H1 (cell line): ENCODE measurements at regions not wholly inside any gene's neighbourhood (a gene's known extent, or its start where the extent isn't known, plus 50 kb on each side); places are given as distances from the start of the nearest gene placed in this dataset.

Source experiments
- CTCF ChIA-PET: fragments of 300-600 bp; sonication (Branson Sonifier 250); formaldehyde crosslinking; loops from one replicate; lab custom pipeline; 2021; ENCODE audit not compliant: partially characterized antibody; lab: Charles Lee
- POLR2A ChIA-PET: fragments of 300-600 bp; sonication (Branson Sonifier 250); formaldehyde crosslinking; loops from one replicate; lab custom pipeline; 2021; ENCODE audit warnings: inconsistent platforms; ENCODE audit not compliant: partially characterized antibody; lab: Charles Lee
- DNase-seq, 2 experiments: peaks; one replicate each; pipeline versions ENCODE4 v3.0.0 to v3.0.0-alpha.2; 2010 to 2022; ENCODE audit warnings: low spot score in 2 of 2, low read depth in 1 of 2, mixed read lengths in 1 of 2
- FAIRE-seq: peaks from 2 replicates; lab custom pipeline; 2011; peaks lifted over from hg19 to GRCh38; lab: Jason Lieb, UNC
- H2AFZ ChIP-seq: 2 replicates; pipeline ENCODE4 v1.8.1; 2012; ENCODE audit warnings: low read length, inconsistent platforms
- H2AK5ac ChIP-seq: 2 replicates; pipeline ENCODE4 v1.6.1; 2013; ENCODE audit warnings: low read depth, low read length
- H2BK120ac ChIP-seq: replicated peaks from 2 replicates; pipeline ENCODE3; 2013; ENCODE audit warnings: low read depth, low read length, inconsistent platforms
- H2BK12ac ChIP-seq: 2 replicates; pipeline ENCODE4 v1.6.1; 2013; ENCODE audit warnings: low read depth, low read length
- H2BK15ac ChIP-seq: 2 replicates; pipeline ENCODE4 v1.6.1; 2013; ENCODE audit warnings: low read length
- H2BK20ac ChIP-seq: 2 replicates; pipeline ENCODE4 v1.6.1; 2013; ENCODE audit warnings: low read length
- H2BK5ac ChIP-seq: 2 replicates; pipeline ENCODE4 v1.6.1; 2013; ENCODE audit warnings: low read depth, low read length
- H3K14ac ChIP-seq: 2 replicates; pipeline ENCODE4 v1.6.1; 2013; ENCODE audit warnings: inconsistent platforms; ENCODE audit not compliant: insufficient read length
- H3K18ac ChIP-seq: 2 replicates; pipeline ENCODE4 v1.6.1; 2013; ENCODE audit warnings: low read length; ENCODE audit errors: extremely low read depth
- H3K23ac ChIP-seq: 2 replicates; pipeline ENCODE4 v1.6.1; 2013; ENCODE audit warnings: inconsistent platforms; ENCODE audit not compliant: insufficient read length
- H3K23me2 ChIP-seq: 2 replicates; pipeline ENCODE4 v1.6.1; 2013; ENCODE audit warnings: low read depth, low read length
- H3K27ac ChIP-seq: 2 replicates; pipeline ENCODE4 v1.6.1; 2011; ENCODE audit warnings: low read depth, low read length, inconsistent platforms
- H3K27me3 ChIP-seq, 4 experiments: replicated peaks in 1 of 4; 1 replicate in 1 of 4; 2 replicates in 3 of 4; pipeline versions ENCODE4 v1.6.1 to v1.8.1; 2011 to 2013; ENCODE audit warnings: low read length in 3 of 4, mild to moderate bottlenecking in 3 of 4, inconsistent platforms in 2 of 4, mixed read lengths in 2 of 4, moderate library complexity in 1 of 4; ENCODE audit not compliant: control insufficient read depth in 3 of 4, insufficient read depth in 3 of 4; ENCODE audit errors: extremely low read depth in 1 of 4
- H3K36me3 ChIP-seq, 4 experiments: 2 replicates each; pipeline versions ENCODE4 v1.6.1 to v1.8.1; 2011 to 2013; ENCODE audit warnings: mild to moderate bottlenecking in 4 of 4, low read length in 3 of 4, moderate library complexity in 2 of 4, control low read depth in 1 of 4, inconsistent platforms in 1 of 4; ENCODE audit not compliant: insufficient read depth in 4 of 4, control insufficient read depth in 2 of 4
- H3K4ac ChIP-seq: replicated peaks from 2 replicates; pipeline ENCODE3; 2013; ENCODE audit warnings: low read length, low read depth, mixed read lengths, inconsistent platforms; ENCODE audit not compliant: insufficient read length
- H3K4me1 ChIP-seq, 4 experiments: replicated peaks in 1 of 4; 1 replicate in 1 of 4; 2 replicates in 3 of 4; pipeline versions ENCODE4 v1.6.1 to v1.8.1; 2011 to 2013; ENCODE audit warnings: low read length in 3 of 4, inconsistent platforms in 2 of 4, mixed read lengths in 1 of 4; ENCODE audit not compliant: insufficient read depth in 4 of 4, control insufficient read depth in 3 of 4
- H3K4me2 ChIP-seq, 2 experiments: 2 replicates each; pipeline versions ENCODE4 v1.6.1 to v1.8.1; 2011 to 2013; ENCODE audit warnings: low read depth in 2 of 2, low read length in 2 of 2, control low read depth in 1 of 2, inconsistent platforms in 1 of 2, mild to moderate bottlenecking in 1 of 2; ENCODE audit not compliant: insufficient read depth in 1 of 2
- H3K4me3 ChIP-seq, 4 experiments: fragments of 200-600, 300-600 bp in 1 of 4; sonication (generic), shearing (Covaris generic), sonication (Bioruptor Twin) in 1 of 4; 2 replicates each; pipeline versions ENCODE4 v1.5.1 to v1.8.1; 2011 to 2016; ENCODE audit warnings: low read length in 4 of 4, low read depth in 3 of 4, control low read depth in 2 of 4, inconsistent platforms in 2 of 4, mild to moderate bottlenecking in 2 of 4, mixed read lengths in 1 of 4, moderate library complexity in 1 of 4; ENCODE audit not compliant: insufficient read depth in 2 of 4; ENCODE audit errors: extremely low read depth in 1 of 4
- H3K56ac ChIP-seq: replicated peaks from 2 replicates; pipeline ENCODE3; 2013; ENCODE audit warnings: low read depth, mild to moderate bottlenecking, mixed read lengths, low read length, inconsistent platforms; ENCODE audit not compliant: insufficient read length
- H3K79me1 ChIP-seq: 2 replicates; pipeline ENCODE4 v1.6.1; 2013; ENCODE audit warnings: low read depth, low read length, control low read depth
- H3K79me2 ChIP-seq, 2 experiments: 2 replicates each; pipeline versions ENCODE4 v1.6.1 to v1.8.1; 2012 to 2013; ENCODE audit warnings: low read length in 2 of 2, mild to moderate bottlenecking in 2 of 2, inconsistent platforms in 1 of 2; ENCODE audit not compliant: insufficient read depth in 2 of 2, control insufficient read depth in 1 of 2
- H3K9ac ChIP-seq, 4 experiments: replicated peaks in 1 of 4; 1 replicate in 1 of 4; 2 replicates in 3 of 4; pipeline versions ENCODE4 v1.6.1 to v1.8.1; 2011 to 2013; ENCODE audit warnings: low read depth in 3 of 4, low read length in 3 of 4, control low read depth in 2 of 4, mild to moderate bottlenecking in 2 of 4, moderate library complexity in 2 of 4, inconsistent platforms in 1 of 4; ENCODE audit errors: extremely low read depth in 1 of 4
- H3K9me3 ChIP-seq, 2 experiments: 2 replicates each; pipeline versions ENCODE4 v1.6.1 to v1.8.1; 2012 to 2013; ENCODE audit warnings: mild to moderate bottlenecking in 2 of 2, moderate library complexity in 2 of 2, control low read depth in 1 of 2, inconsistent platforms in 1 of 2, low read depth in 1 of 2, low read length in 1 of 2, mixed read lengths in 1 of 2; ENCODE audit not compliant: insufficient read depth in 2 of 2
- H4K20me1 ChIP-seq, 2 experiments: replicated peaks in 1 of 2; 2 replicates each; pipeline versions ENCODE3 to v1.8.1; 2011 to 2013; ENCODE audit warnings: inconsistent platforms in 2 of 2, low read length in 2 of 2, mild to moderate bottlenecking in 1 of 2; ENCODE audit not compliant: insufficient read depth in 2 of 2, control insufficient read depth in 1 of 2
- H4K5ac ChIP-seq: 2 replicates; pipeline ENCODE4 v1.6.1; 2013; ENCODE audit warnings: low read length, low read depth, mixed read lengths, inconsistent platforms; ENCODE audit not compliant: insufficient read length
- H4K8ac ChIP-seq: 2 replicates; pipeline ENCODE4 v1.8.0; 2013; ENCODE audit warnings: mild to moderate bottlenecking, moderate library complexity, low read length, inconsistent platforms; ENCODE audit not compliant: insufficient read depth; ENCODE audit errors: extremely low read depth
- H4K91ac ChIP-seq: replicated peaks from 2 replicates; pipeline ENCODE3; 2013; ENCODE audit warnings: low read length, mixed read lengths, inconsistent platforms; ENCODE audit not compliant: insufficient read length
- ASH2L ChIP-seq: fragments of 200-600, 300-600 bp; sonication (generic); IDR thresholded peaks from one replicate; pipeline ENCODE4 v1.7.1; 2017; ENCODE audit warnings: low read length
- BCL11A ChIP-seq, 2 experiments: IDR thresholded peaks; one replicate each; pipeline ENCODE4 v1.6.1; 2011; ENCODE audit warnings: low read depth in 2 of 2, low read length in 2 of 2, mild to moderate bottlenecking in 2 of 2
- CBX5 ChIP-seq: fragments of 300-800, 300-1000 bp; sonication (generic); IDR thresholded peaks from 2 replicates; pipeline ENCODE4 v1.7.1; 2016; ENCODE audit warnings: antibody characterized with exemption, low read length, low read depth
- CEBPB ChIP-seq: IDR thresholded peaks from 2 replicates; pipeline ENCODE4 v1.6.1; 2012; ENCODE audit warnings: low read depth, low read length
- CHD1 ChIP-seq: IDR thresholded peaks from 2 replicates; pipeline ENCODE4 v1.6.1; 2012; ENCODE audit warnings: low read depth, low read length, improper control_type of control experiment
- JUND ChIP-seq: IDR thresholded peaks from 2 replicates; pipeline ENCODE4 v1.6.1; 2011; ENCODE audit warnings: mild to moderate bottlenecking, improper control_type of control experiment, low read length
- KDM5A ChIP-seq: fragments of 200-600 bp; IDR thresholded peaks from 2 replicates; pipeline ENCODE4 v1.7.1; 2012; ENCODE audit warnings: mild to moderate bottlenecking, low read length, inconsistent platforms, mixed read lengths
- PHF8 ChIP-seq: fragments of 200-600 bp; sonication (generic); conservative IDR thresholded peaks from 2 replicates; pipeline ENCODE4 v1.7.1; 2012; ENCODE audit warnings: low read depth, mild to moderate bottlenecking, inconsistent platforms, low read length, moderate library complexity
- SIRT6 ChIP-seq: IDR thresholded peaks from one replicate; pipeline ENCODE4 v1.7.1; 2012; ENCODE audit warnings: low read length, inconsistent platforms
- SP4 ChIP-seq: IDR thresholded peaks from 2 replicates; pipeline ENCODE4 v1.6.1; 2012; ENCODE audit warnings: low read length, inconsistent platforms
- TCF12 ChIP-seq: IDR thresholded peaks from 2 replicates; pipeline ENCODE4 v1.6.1; 2011; ENCODE audit warnings: low read depth, mild to moderate bottlenecking, low read length
- WGBS, 2 experiments: shearing (Covaris generic) in 1 of 2; methylation state at CpG; one replicate each; pipeline versions ENCODE4 v1.1.6 to v1.1.7; 2013 to 2015; ENCODE audit warnings: low lambda C conversion rate in 2 of 2, mixed read lengths in 2 of 2, inconsistent platforms in 1 of 2, low coverage in 1 of 2, missing lambda C conversion rate in 1 of 2; ENCODE audit not compliant: insufficient replicate concordance in 2 of 2, insufficient coverage in 1 of 2, insufficient read length in 1 of 2; ENCODE audit errors: extremely low coverage in 1 of 2, missing lambda C conversion rate in 1 of 2; 5-methylcytosine and 5-hydroxymethylcytosine counted together
- TF ChIP-seq, protein P1 (sequence below): IDR thresholded peaks from 2 replicates; pipeline ENCODE4 v1.6.1; 2011; ENCODE audit warnings: low read depth, mild to moderate bottlenecking, low read length; ENCODE audit not compliant: insufficient read depth
- TF ChIP-seq, protein P2 (sequence below): IDR thresholded peaks from 2 replicates; pipeline ENCODE4 v1.6.1; 2011; ENCODE audit warnings: low read length, improper control_type of control experiment

DNA sequence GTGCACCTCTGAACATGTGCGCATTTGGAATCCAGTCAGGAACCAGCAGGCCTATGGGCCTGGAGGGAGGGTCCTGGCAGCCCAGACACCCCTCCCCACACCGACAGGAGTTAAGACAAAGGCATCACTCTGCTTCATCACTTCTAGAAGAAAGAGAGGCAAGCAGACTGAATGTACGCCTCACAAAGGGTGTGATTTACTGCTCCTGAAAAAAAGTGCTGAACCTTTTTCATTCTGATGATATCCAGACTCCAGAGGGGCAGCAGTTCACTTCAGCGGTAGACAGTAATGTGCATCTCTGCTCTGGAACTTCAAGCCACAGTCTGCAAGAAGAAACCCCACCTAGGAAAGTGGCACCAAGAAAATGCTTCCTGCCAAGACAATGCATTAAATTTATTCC lies 88.2 kb upstream of the TMEM72 start:
- Histone ChIP-seq H3K14ac (no peak overlapping the region), H3K27me3 (no peaks in the 10 kb centered on the region), H4K91ac (no peak overlapping the region), H3K4me1 (peaks cover 0 to 3% (median 0%) of the 10 kb centered on the region in 4 experiments; a peak in 2 of 7 replicates), H3K4me2 (no peak overlapping the region), H3K23me2 (no peaks in the 10 kb centered on the region), H3K4ac (no peak overlapping the region), H4K8ac (no peak overlapping the region), H2BK5ac (no peak overlapping the region), H3K18ac (no peak overlapping the region), H3K36me3 (no peaks in the 10 kb centered on the region), H2BK120ac (no peak overlapping the region), H3K56ac (no peak overlapping the region), H2AK5ac (no peak overlapping the region), H3K4me3 (no peak overlapping the region), H3K23ac (no peak overlapping the region), H2AFZ (no peak overlapping the region), H3K9ac (no peak overlapping the region), H3K27ac (no peak overlapping the region), H3K79me2 (no peaks in the 10 kb centered on the region), H3K9me3 (no peaks in the 10 kb centered on the region; a peak in 1 of 4 replicates), H2BK12ac (no peak overlapping the region), H2BK15ac (no peak overlapping the region), H3K79me1 (no peaks in the 10 kb centered on the region), H4K5ac (no peak overlapping the region), H2BK20ac (no peak overlapping the region), H4K20me1 (no peaks in the 10 kb centered on the region)
- 96% methylated on average over 4 of the region's 4 CpGs; no CpG with 5 or more reads in 1 of the 2 experiments for WGBS, 2 experiments
- POLR2A ChIA-PET: interaction anchor here (0.6 kb wide), 1 partner anchor 23 kb away, joined by 3 read pairs; no protein-coding TSS in a partner anchor
- CTCF ChIA-PET: interaction anchor here (1.6 kb wide), 1 partner anchor 12 kb away, joined by 4 read pairs; no protein-coding TSS in a partner anchor
- TF ChIP-seq PHF8 (no peak), ASH2L (no peak), JUND (no peak), SP4 (no peak), TCF12 (no peak), CEBPB (no peak), CBX5 (no peak), BCL11A (IDR thresholded peaks at IDR 0.05; ENCODE audit: low read depth in 2 of 2, low read length in 2 of 2) (no peak), SIRT6 (no peak), CHD1 (no peak), KDM5A (no peak)
- TF ChIP-seq, protein P1, sequence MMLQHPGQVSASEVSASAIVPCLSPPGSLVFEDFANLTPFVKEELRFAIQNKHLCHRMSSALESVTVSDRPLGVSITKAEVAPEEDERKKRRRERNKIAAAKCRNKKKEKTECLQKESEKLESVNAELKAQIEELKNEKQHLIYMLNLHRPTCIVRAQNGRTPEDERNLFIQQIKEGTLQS: no peak
- TF ChIP-seq, protein P2, sequence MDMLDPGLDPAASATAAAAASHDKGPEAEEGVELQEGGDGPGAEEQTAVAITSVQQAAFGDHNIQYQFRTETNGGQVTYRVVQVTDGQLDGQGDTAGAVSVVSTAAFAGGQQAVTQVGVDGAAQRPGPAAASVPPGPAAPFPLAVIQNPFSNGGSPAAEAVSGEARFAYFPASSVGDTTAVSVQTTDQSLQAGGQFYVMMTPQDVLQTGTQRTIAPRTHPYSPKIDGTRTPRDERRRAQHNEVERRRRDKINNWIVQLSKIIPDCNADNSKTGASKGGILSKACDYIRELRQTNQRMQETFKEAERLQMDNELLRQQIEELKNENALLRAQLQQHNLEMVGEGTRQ: no peak
- DNase-seq: no peak
- FAIRE-seq: no peak
